Calu3 (cell line): ENCODE measurements at regions not wholly inside any gene's neighbourhood (a gene's known extent, or its start where the extent isn't known, plus 50 kb on each side); places are given as distances from the start of the nearest gene placed in this dataset.

Source experiments
- BruUV-seq: library from RNA; stranded (reverse); fragments of 400-500 nt; replicated peaks from 2 replicates; lab custom pipeline; 2021; lab: Mats Ljungman, UMichigan
- CTCF ChIA-PET: fragments of 300-600 bp; sonication (Branson Sonifier 250); formaldehyde crosslinking; loops from one replicate; lab custom pipeline; 2022; ENCODE audit warnings: antibody characterized with exemption; lab: Charles Lee
- DNase-seq: peaks from one replicate; pipeline ENCODE4 v3.0.0; 2022
- H3K27ac Mint-ChIP-seq: one replicate; pipeline ENCODE4 v1.8.0; 2022; ENCODE audit warnings: mixed read lengths; ENCODE audit not compliant: unreplicated experiment
- H3K27me3 Mint-ChIP-seq: one replicate; pipeline ENCODE4 v1.8.0; 2022; ENCODE audit warnings: mixed read lengths; ENCODE audit not compliant: unreplicated experiment
- H3K36me3 Mint-ChIP-seq: one replicate; pipeline ENCODE4 v1.8.0; 2022; ENCODE audit warnings: mild to moderate bottlenecking, moderate library complexity, mixed read lengths; ENCODE audit not compliant: insufficient read depth, unreplicated experiment
- H3K4me1 Mint-ChIP-seq: one replicate; pipeline ENCODE4 v1.8.0; 2022; ENCODE audit warnings: mild to moderate bottlenecking, low read depth, mixed read lengths; ENCODE audit not compliant: unreplicated experiment
- H3K4me3 Mint-ChIP-seq: one replicate; pipeline ENCODE4 v1.8.0; 2022; ENCODE audit warnings: mild to moderate bottlenecking, low read depth, moderate library complexity, mixed read lengths; ENCODE audit not compliant: unreplicated experiment
- H3K9me3 Mint-ChIP-seq: one replicate; pipeline ENCODE4 v1.8.0; 2022; ENCODE audit warnings: low read depth, mixed read lengths; ENCODE audit not compliant: unreplicated experiment
- intact Hi-C: fragments of 100-400 bp; cut with micrococcal nuclease; formaldehyde crosslinking; loops from one replicate; pipeline ENCODE4 v1.10.0; 2022; ENCODE audit not compliant: unreplicated experiment
- TF ChIP-seq, protein P1 (sequence below): fragments of 200-600 bp; IDR thresholded peaks from one replicate; pipeline ENCODE4 v1.8.0; 2022; ENCODE audit warnings: antibody characterized with exemption; ENCODE audit not compliant: unreplicated experiment

DNA sequence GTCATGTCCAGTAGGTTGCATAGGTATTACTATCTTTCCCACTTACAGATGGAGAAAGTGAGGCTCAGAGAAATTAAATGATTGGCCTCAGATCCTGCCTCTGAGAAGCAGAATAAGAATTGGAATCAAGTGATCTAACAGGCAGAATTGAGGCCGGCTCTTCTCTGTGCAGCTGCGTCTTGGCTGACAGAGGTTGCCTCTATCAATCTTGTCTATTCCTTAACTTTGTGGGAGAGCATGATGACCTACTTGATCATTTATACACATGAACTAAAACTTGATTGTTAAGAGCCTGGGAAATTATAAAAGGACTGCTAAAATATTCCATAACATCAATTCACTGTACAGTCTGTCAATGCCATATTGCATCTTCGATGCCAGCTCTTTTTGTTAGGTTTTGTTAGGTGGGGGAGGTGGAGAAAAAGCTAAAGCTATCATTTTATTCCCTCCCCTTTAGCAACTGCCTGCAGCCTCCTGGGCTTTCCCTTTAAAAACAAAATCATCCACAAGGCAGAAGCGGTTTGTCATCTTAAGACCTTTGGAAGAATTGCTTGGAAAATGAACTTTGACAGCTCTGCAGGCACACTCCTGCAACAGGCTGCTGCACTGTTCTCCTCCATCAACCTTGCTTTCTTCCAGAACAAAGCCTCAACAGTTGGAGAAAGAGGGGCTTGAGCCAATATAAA lies 247.4 kb downstream of the SMARCA2 start:
- no TSS peak for BruUV-seq
- no peak for DNase-seq
- Mint-ChIP-seq H3K27me3 (no peaks in the 10 kb centered on the region), H3K4me3 (no peak overlapping the region), H3K36me3 (no peaks in the 10 kb centered on the region), H3K9me3 (no peaks in the 10 kb centered on the region), H3K4me1 (peaks cover 16% of the 10 kb centered on the region), H3K27ac (no peak overlapping the region)
- intact Hi-C loops: no loop called here
- CTCF ChIA-PET: no interaction called here
- TF ChIP-seq, protein P1, sequence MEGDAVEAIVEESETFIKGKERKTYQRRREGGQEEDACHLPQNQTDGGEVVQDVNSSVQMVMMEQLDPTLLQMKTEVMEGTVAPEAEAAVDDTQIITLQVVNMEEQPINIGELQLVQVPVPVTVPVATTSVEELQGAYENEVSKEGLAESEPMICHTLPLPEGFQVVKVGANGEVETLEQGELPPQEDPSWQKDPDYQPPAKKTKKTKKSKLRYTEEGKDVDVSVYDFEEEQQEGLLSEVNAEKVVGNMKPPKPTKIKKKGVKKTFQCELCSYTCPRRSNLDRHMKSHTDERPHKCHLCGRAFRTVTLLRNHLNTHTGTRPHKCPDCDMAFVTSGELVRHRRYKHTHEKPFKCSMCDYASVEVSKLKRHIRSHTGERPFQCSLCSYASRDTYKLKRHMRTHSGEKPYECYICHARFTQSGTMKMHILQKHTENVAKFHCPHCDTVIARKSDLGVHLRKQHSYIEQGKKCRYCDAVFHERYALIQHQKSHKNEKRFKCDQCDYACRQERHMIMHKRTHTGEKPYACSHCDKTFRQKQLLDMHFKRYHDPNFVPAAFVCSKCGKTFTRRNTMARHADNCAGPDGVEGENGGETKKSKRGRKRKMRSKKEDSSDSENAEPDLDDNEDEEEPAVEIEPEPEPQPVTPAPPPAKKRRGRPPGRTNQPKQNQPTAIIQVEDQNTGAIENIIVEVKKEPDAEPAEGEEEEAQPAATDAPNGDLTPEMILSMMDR: no peak

DNA sequence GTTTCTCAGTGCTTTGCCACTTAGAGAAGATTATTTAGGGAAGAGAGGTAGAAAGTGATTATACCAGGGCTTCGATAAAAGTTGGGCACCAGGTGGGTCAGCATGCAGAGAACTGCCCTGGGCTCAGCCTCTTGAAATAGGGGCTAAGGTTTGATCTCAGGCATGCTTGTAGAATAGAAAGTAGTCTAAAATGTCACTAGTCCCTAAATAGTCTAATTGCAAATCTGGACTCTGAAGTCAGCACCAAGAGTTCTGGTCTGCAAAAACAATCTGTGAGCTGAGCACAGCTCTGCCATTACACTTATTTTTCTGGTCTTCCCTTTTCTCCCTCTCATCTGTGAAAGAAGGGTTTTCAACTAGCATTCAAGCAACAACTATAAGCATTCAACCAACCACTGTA lies 248.0 kb downstream of the SMARCA2 start:
- BruUV-seq: no TSS peak
- H3K36me3 Mint-ChIP-seq: no peaks in the 10 kb centered on the region
- no peak overlapping the region for H3K27ac Mint-ChIP-seq
- H3K4me1 Mint-ChIP-seq: peaks cover 16% of the 10 kb centered on the region
- no peak for DNase-seq
- CTCF ChIA-PET: interaction anchor here (0.6 kb wide), 1 partner anchor 14 kb away, joined by 3 read pairs; no protein-coding TSS in a partner anchor
- H3K4me3 Mint-ChIP-seq: no peak overlapping the region
- intact Hi-C loops: no loop called here
- no peaks in the 10 kb centered on the region for H3K9me3 Mint-ChIP-seq
- no peaks in the 10 kb centered on the region for H3K27me3 Mint-ChIP-seq
- TF ChIP-seq, protein P1: no peak

DNA sequence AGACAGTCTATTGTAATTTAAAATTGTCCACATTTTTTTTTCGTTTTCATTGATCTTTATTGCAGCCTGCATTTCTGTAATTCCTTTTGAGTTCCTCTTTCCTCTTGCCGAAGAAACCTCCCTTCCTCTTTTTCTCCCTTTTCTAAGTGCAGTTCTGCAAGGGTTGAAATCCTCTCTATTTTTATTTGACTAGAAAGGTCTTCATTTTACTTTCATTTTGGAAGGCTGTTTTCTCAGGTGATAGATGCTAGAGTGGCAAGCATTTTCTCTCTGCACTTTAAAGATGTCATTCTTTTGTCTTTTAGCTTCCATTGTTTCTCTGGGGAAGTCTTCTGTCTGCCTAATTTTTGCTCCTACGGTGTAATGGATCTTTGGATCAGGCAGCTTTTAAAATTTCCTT lies 248.5 kb downstream of the SMARCA2 start:
- BruUV-seq: no TSS peak
- H3K9me3 Mint-ChIP-seq: no peaks in the 10 kb centered on the region
- no peaks in the 10 kb centered on the region for H3K27me3 Mint-ChIP-seq
- H3K4me1 Mint-ChIP-seq: peaks cover 16% of the 10 kb centered on the region
- no peak overlapping the region for H3K4me3 Mint-ChIP-seq
- CTCF ChIA-PET: interaction anchor here (0.6 kb wide), 1 partner anchor 15 kb away, joined by 3 read pairs; no protein-coding TSS in a partner anchor
- H3K36me3 Mint-ChIP-seq: no peaks in the 10 kb centered on the region
- no peak overlapping the region for H3K27ac Mint-ChIP-seq
- DNase-seq: no peak
- TF ChIP-seq, protein P1: no peak
- intact Hi-C loops: no loop called here

DNA sequence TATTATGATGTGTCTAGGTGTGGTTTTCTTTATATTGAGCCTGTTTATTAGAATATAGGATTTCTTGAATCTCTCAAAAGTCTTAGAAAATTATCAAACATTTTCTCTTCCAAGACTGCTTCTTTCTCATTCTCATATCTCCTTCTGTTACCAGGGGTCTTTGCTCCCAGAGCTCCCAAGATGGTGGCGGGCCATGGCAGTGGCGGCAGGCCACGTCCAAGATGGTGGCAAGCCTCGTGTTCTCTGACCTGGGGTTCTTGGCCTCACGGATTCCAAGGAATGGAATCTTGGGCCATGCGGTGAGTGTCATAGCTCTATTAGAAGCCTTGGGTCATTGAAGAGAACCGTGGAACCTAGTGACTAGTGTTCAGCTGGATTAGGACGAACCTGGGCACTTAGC lies 248.9 kb downstream of the SMARCA2 start:
- H3K4me3 Mint-ChIP-seq: no peak overlapping the region
- peaks cover 16% of the 10 kb centered on the region for H3K4me1 Mint-ChIP-seq
- H3K27ac Mint-ChIP-seq: no peak overlapping the region
- CTCF ChIA-PET: interaction anchor here (0.8 kb wide), 1 partner anchor 10 kb away, joined by 4 read pairs; no protein-coding TSS in a partner anchor
- no peaks in the 10 kb centered on the region for H3K36me3 Mint-ChIP-seq
- no peaks in the 10 kb centered on the region for H3K27me3 Mint-ChIP-seq
- intact Hi-C loops: no loop called here
- DNase-seq: no peak
- H3K9me3 Mint-ChIP-seq: no peaks in the 10 kb centered on the region
- no TSS peak for BruUV-seq
- TF ChIP-seq, protein P1: no peak
